ENCODE measurements at regions not wholly inside any gene's neighbourhood (a gene's known extent, or its start where the extent isn't known, plus 50 kb on each side); places are given as distances from the start of the nearest gene placed in this dataset.

DNA sequence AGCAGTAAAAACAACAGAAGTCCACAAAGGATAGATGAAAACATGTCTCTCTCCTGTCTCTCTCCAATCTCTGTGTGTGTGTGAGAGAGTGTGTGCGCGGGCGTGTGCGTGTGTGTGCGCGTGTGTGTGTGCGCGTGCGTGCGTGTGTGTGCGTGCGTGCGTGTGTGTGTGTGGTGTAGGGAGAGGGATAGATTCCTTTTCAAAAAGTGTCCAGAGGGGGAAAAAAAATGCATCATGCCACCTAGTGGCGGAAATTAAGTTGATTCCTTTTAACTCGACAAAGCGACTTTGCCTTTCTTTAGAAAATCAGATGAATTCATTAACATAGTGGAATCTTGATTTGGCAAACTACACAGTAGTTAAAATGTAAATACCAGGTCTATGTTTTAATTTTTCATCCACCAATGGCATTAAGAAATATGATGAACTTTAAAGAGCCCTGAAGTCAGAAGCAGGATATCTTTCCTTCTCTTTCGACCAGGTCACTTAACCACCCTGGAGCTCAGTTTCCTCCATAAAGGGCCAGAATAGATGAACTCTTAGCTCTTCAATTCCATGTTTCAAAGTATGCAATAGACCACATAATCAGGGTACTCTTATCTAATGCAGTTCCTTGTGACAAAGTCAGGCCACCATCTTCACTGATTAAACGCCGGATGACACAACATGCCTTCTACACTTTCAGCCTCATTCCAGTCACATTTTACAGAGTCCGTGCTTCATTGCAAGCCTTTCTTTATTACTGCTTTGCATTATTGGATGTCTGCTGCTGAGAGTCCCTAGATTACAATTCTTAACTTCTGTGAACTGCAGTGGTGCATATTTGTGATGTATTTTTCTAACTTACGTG, 162.8 kb downstream of the FBXO8 start:
- peak; percentile 2 for DNase-seq (ENCODE audit: low spot score)

DNA sequence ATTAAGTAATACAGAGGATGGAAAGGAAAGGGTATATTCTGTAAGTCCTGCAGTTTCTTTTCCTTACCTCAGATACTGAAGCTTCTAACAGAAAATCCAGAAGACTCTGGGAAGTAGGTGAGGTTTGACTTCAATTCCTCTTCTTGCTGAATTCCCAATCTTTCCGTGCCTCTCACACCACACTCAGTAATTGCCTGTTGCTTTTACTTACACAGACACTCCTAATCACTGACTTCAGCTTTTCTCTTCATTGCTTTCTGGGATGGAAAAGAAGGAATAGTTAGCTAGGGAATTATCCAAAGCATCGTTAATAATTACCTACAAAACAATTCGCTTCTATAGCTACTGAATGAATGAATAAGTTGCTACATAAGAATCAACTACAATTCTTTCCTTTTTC, 163.6 kb downstream of the FBXO8 start:
- DNase-seq (ENCODE audit: low spot score) = no peak

DNA sequence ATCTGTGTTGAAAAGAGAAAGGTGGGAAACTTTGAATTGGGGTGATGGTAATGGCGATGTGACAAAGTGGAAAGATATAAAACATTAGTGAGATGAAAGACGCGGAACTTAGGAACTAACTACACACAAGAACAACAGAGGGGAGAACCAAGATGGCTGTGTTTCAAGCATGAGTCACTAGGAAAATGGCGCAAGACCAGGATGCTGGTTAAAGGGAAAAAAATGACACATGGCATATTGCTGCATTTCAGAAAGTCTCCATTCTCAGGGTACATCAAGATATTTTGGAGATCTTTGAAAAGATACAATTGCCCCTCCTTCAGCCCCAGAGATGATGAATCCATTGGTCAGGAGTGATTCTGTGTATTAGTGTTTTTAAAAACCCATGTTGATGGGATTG, 164.4 kb downstream of the FBXO8 start:
- no peak for DNase-seq (ENCODE audit: low spot score)

DNA sequence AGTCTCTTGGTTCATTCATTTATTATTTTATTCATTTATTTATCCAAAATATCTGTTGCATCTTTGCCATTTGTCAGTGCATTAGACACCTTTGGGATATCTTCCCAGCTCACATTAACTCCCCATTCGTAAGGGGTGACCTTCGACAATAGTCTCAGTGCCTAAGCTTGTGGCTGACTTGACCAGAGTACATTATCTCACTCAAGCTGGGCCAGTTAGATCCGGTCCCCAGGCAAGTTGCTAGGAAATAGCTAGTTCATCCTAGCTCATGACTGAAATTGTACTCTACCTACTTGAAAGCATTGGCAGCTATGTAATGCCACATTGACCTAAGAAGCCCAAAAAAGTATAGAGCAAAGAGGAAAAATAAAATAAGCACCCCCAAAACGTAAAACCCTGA, 165.3 kb downstream of the FBXO8 start:
- no peak for DNase-seq (ENCODE audit: low spot score)

DNA sequence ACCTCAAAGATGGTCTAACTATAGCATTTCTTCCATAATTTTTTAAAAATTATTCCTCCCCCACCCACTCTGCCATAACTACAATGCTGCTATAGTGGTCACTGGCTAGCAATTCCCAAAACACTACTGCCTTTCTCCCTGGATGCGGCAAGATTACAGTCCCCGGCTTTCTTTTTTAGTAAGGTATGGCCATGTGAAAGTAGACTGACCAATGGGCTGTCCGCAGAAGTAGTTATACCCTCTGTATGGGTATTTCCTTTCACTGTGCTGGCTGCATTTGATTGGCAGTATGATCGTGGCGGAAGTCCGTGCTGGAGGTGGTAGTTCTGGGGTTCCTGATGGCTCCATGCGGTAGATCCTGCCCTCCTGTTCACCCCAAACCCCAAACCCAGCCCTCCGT, 166.0 kb downstream of the FBXO8 start:
- no peak for DNase-seq (ENCODE audit: low spot score)

DNA sequence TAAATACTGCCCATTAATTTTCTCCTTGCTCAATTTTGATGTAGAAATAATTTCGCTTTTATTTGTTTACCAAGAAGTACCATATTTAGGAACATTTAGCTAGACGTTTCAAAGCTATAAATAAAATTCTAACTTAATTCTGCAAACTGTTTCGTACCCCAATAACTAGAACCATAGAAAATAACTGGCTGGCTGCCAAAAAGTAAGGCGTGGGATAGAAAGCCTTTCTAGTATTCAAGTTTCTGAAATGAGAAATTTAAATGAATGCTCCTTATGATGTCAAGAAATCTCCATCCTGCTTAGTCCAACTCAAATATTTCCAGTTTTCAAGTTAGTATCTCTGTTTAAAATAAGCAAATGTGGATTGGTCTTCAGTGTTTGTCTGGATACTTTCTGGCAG, 167.4 kb downstream of the FBXO8 start:
- no peak for DNase-seq (ENCODE audit: low spot score)

DNA sequence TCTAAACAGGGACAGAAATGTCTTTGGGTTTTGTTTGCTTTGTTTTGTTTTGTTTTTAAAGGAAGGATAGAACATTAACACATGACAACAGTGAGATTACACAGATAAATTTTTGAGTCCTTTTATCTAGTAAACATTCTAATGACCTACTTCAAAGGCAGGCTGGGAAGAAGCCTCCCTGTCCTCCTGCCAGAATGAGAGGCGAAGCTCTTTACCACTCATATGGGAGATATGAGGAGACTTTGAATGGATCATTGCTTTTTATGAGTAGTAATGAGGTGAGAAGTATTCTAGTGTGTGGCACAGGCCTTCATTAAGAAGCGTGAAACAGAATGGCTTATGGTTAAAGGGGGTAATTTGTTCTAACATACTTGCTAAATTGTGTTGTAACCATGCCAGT, 172.0 kb downstream of the FBXO8 start:
- DNase-seq (ENCODE audit: low spot score) = no peak

DNA sequence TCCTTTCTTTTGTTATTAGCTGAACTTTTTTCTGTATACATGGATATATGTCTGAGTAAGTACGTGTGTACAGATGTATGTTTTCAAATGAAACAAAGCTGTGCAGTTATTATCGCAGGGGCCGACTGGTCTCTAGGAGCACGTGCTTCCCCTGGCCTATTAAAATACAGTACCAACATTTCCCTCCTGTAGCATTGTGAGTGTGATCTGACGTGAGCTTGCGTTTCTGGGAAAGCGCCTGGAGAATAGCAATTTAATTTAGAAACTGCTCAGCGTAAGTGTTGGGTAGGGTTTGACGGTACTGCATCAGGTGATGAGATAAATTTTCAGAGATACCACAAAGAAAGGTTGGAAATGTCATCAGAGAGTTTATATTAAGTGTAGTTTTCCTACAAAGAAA, 173.3 kb downstream of the FBXO8 start:
- no peak for DNase-seq (ENCODE audit: low spot score)

DNA sequence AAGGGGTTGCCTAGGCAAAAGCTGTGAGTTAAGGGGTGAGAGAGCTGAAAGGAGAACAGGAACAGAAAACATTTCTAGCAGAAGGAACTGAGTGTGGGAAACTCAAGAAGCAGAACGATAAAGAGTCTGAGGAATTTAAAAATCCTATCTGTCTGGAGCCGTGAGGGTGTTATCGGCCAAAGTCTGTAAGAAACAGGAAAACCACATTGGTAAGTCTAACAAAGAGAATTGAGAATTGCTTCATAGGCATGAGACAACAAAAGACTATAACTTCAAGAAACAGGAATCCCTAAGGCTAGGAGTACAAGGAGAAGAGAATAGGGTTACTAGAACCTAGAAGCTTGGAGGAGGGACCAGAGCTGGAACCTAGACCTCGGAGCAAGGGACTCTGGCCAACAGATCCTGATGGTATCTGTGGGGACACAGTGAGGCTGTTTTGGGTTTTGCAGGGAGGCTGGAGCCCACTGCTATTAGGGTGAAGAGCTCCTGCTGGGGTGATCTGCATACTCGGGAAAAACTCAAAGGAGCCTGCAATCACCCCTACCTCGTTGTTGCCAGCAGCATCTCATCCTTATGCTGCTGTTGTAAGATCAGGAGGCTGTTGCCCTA, 175.6 kb downstream of the FBXO8 start:
- DNase-seq (ENCODE audit: low spot score) = no peak

DNA sequence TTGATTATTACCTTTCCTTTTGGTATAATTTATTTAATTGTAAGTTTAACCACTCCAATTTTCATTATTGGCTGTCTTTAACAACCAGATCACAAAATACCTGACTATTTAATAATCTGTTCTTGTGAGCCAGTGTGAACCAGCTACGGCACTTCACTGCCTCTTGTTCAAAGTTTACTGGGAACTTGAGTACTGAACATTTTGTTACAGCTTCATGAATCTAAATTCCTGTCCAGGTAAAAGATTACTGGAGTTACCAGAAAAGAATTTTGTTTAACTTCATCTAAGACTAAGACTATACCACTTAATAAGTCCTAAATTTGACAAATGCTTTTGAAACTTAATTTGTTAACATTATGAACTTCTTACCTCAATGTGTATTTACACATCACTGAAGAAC, 178.3 kb downstream of the FBXO8 start:
- DNase-seq (ENCODE audit: low spot score) = no peak

DNA sequence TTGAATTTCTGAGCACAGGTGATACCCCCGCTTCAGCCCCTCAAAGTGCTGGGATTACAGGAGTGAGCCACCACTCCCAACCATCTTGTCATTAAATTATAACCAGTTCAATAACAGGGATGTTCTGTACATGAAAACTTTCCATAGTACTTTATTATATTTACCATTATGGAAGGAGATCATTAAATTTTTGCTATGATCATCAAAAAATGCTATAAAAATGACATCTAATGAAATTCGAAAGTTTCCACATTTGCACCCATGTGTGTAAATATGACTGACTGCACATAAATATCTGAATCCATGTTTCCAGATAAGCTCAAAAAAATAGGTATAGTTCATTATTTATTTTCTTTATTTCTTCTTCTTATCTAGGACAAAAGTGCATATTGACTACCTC, 182.6 kb downstream of the FBXO8 start:
- no peak for DNase-seq (ENCODE audit: low spot score)

DNA sequence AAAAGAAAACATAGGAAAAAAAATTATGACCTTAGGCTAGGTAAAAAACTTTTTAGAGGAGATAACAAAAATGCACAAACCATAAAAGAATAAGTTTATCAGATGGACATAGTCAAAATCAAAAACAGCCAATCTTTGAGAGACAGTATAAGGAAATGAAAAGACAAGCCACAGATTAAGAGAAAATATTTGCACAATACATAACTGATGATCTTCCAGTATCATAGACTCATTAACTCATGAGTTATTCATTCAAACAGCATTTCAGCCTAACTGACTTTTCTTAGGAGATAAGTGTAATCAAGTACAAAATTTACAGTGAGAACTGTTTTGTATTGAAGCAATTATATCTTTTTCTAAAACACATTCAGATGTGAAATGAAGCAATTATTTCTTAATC, 183.8 kb downstream of the FBXO8 start:
- no peak for DNase-seq (ENCODE audit: low spot score)

DNA sequence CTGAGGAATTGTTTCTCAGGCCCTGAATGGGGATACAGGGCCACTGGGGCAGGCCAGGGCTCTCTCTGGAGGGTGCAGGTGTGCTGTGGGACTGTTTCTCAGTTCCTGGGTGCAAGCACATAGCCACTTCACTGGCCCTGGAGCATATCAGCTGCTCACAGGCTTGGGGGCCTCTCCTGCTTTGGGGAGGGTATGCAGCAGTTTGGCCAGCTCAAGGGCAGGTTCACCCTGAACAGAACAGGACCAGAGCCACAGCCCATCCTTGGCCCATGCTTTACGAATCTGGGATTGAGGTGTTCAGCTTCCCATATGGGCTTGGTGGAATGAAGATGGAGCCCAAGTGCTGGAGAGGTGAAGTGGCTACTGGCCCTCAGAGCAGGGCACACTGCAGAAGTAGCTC, 186.5 kb downstream of the FBXO8 start:
- no peak for DNase-seq (ENCODE audit: low spot score)

DNA sequence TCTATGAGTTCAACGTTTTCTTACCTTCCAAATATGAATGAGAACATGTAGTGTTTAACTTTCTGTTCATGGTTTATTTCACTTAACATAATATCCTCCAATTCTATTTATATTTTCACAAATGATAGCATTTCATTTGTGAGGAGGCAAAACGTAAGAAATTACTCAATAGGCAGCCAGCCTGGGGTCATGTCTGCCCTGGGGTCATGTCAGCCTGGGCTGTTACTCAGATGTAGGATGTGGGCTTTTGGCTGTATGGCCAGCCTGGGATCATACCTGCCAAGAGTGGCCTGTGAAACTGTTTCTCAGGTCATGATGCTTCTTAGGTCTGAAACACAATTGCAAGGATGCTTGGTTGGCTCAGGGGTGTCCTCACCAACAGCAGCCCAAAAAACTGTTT, 187.0 kb downstream of the FBXO8 start:
- DNase-seq (ENCODE audit: low spot score) = no peak

DNA sequence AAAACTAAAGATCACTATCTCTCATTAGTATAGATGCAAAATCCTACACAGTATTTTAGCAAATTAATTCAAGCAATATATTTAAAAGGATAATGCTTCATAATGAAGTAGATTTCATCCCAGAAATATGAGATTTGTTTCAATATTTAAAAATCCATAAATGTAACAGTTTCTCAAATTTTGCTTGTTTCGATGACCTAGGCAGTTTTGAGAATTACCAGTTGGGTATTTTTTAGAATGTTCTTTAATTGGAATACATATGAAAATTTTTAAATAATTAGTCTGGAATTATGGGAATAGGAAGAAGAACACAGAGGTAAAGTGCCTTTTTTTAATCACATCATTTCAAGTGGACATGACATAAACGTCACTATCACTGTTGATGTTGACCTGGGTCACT, 192.3 kb downstream of the FBXO8 start:
- DNase-seq (ENCODE audit: low spot score) = no peak

DNA sequence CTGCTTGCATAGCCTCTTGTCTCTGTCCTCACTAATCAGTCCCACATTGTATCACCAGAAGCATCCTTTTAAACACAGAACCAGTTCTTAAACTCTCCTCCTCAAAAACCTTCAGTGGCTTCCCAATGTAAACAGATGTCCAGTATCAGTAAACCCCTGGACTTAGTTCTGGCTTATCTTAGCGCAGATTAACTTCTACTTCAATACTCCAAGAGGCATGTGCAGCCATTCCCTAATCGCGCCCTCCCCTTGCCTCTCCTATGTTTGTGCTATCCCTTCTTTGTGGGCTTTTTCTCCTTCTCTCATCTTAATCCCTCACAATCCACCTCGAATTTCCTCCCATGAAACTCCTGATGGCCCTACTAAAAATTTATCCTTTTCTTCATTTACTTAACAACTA, 193.8 kb downstream of the FBXO8 start:
- DNase-seq (ENCODE audit: low spot score) = no peak

DNA sequence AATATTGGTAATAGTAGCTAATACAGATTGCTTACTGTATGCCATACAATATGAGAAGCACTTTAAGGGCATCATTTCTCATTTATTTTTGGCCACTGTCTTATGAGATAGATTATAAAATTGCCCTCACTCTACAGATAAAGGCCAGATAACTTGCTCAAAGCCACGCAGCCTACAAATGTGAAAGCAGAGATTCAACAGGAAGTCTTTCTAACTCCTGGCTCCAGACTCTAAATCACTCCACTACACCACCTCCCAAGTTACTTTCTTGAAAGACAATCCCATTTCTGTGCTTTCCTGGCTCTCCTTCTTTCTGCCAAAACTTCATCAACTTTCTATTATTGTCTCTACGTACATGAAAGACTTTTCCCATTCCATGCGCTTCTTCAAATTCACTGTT, 194.7 kb downstream of the FBXO8 start:
- no peak for DNase-seq (ENCODE audit: low spot score)

DNA sequence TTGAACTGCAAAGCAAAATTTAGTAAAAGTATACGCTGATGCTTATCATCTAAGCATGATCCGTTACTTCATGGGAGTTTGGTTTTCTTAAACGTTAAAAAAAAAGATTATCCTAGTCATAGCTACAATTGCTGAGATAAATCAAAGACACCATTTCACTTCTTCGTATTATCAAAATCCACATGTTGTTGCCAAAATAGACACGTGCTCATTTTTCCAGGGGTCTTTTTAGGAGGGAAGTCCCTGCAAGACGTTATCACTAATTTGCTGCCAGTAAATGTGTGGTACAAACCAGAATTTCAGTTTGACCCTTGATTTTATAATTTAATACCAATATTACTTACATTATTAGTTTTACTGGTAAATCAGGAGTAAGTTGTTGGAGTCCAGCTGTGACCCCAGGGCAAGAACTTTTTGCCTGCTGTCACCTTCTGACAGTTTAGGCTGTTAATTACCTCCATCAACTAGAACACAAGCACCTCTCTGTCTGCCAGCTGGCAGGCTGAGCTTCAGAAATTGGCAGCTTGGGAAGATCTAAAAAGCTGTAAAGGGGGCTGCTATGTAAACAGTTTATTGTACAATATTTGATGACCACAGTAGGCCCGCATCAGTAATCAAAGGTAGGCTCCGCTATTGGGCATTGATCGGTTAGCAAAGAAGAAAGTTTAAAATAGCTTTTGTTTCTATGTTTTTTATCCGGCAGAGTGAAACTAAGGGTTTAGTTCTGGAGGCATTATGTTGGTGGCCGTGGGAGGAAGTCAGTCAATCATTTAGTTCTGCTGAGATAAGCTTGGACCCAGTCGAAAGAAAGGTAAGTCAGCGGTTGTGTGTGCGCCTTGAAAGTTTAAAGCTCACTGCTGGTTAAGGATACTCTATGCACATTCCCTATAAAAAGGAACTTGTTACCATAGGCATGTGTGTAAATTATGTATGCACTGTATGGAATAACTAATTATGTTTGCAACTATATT, 196.4 kb downstream of the FBXO8 start:
- no peak for DNase-seq (ENCODE audit: low spot score)

DNA sequence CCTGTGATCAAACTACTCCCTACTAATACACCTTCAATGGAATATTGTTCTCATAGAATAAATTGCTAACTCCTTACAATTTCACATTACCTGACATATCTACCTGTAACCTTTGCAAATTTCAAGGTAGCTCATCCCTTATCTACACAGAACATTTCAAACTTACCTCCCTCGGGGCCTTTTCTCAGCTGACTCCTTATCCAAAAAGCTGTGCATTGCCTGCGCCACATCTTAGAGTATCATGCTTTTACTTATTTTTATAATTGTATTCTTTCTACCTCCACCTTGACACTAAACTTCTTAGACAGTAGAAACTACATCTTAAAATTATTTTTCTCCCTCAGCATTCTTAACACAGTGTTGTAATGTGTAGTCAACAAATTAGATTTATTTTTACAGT, 198.5 kb downstream of the FBXO8 start:
- DNase-seq (ENCODE audit: low spot score) = no peak

DNA sequence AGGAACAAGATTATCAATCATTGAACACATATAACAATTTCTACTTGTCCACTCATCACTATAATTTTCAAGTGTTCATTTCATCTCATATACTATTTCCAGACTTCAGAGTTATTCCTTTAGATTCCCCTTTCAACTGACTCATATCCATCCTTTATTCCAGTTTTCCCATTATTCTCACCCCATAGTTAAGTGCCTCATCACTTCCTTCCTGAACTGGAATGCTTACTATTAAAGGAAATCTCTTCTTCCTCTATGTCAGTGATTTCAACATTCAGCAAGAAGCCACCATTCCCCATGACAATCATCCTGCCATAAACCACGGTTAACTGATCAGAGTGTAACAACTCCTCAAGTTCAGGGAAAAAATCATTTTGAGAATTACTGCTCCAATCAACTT, 198.9 kb downstream of the FBXO8 start:
- DNase-seq (ENCODE audit: low spot score) = no peak

DNA sequence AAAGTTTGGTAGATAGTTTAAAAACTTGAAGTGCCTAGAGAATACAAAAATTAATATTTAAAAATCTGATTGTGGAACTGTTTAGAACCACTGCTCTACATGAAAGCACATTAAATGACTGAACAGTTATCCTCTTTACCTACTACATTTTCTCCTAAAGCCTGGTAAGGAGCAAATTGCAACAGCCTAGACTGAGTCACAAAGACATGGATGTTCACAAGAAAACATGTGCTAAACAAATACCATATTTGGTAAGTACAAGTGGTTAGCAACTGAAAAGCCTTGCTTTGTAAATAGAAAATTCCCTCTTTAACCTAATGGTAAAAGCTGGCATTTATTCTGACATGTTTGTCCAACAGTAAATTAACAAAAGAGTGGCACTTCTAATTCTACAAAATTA, 203.1 kb downstream of the FBXO8 start:
- no peak for DNase-seq (ENCODE audit: low spot score)

DNA sequence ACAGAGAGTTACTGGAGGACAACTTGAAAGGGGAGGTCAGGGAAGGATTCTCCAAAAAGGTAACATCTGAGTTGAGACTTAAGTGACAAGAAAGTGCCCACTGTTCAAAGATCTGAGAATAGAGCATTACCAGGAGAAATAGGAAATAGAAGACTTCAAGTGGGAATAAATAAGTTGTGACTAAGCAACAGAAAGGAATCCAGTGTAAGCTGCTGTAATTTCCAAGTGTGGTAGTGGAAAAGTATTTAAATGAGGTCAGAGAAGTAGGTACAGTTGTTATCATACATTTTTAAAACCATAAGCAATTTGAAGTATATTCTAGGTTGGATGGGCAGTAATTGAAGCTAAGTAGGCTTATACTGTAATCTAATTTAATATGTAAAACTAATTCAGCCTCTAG, 211.9 kb downstream of the FBXO8 start:
- DNase-seq (ENCODE audit: low spot score) = no peak

DNA sequence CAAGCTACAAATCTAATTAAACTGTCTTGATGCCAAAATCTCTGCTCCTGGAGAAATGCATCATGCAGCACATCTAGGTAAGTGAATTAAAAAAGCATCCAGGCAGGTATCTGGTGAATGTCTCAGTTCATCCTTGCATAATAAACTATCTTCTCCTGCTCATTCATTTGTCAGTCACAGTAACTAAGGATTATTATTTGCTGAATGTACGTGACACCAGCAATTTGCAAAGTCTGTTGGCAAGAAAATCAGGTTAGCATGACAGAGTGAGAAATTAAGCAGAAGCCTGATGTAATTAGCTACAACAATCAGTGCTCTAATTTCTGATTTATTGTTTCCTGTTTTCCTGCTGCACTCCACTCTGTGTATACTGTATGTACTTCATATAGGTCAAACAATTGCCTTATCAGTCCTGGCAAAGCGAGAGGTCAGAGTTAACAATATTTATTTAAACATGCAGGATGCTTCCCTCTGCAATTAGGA, 213.6 kb downstream of the FBXO8 start:
- DNase-seq (ENCODE audit: low spot score) = no peak

All from CD4-positive, alpha-beta T cell treated with Interleukin-6 at 100 ng/mL for 8 hours (primary cell).